Lower leg skin (tissue), 4 donors: ENCODE measurements at regions not wholly inside any gene's neighbourhood (a gene's known extent, or its start where the extent isn't known, plus 50 kb on each side); places are given as distances from the start of the nearest gene placed in this dataset.

Experiments
- DNase-seq, 2 donors: peaks; one replicate each; pipeline ENCODE4 v3.0.0-alpha.2; 2019; ENCODE audit warnings: low spot score in 2 of 2
- H3K4me3 ChIP-seq: fragments of 200-600 bp; sonication (generic); 2 replicates; pipeline ENCODE4 v1.5.1; 2017; ENCODE audit warnings: mild to moderate bottlenecking, low read depth; ENCODE audit not compliant: poor library complexity, severe bottlenecking
- CTCF ChIP-seq, 3 donors: fragments of 450-650 bp; IDR thresholded peaks; one replicate each; pipeline ENCODE4 v1.5.1; 2016; ENCODE audit warnings: antibody characterized with exemption in 3 of 3, mild to moderate bottlenecking in 3 of 3, moderate library complexity in 2 of 3
- POLR2A ChIP-seq, 2 donors: fragments of 450-650 bp; IDR thresholded peaks; one replicate each; pipeline ENCODE4 v1.6.1; 2016 to 2017; ENCODE audit warnings: antibody characterized with exemption in 2 of 2, mild to moderate bottlenecking in 1 of 2, moderate library complexity in 1 of 2
- WGBS, 2 donors: methylation state at CpG; one replicate each; pipeline ENCODE4 v1.1.5; 2018; 5-methylcytosine and 5-hydroxymethylcytosine counted together
- intact Hi-C: fragments of 100-400 bp; cut with DNase I; formaldehyde crosslinking; loops from one replicate; pipeline ENCODE4 v1.15.0; 2023; ENCODE audit warnings: low total_unique reads

- TF ChIP-seq POLR2A (IDR thresholded peaks at IDR 0.05) = no peak
- TF ChIP-seq CTCF (IDR thresholded peaks at IDR 0.05) = no peak
- no peak overlapping the region for H3K4me3 ChIP-seq
- intact Hi-C loops = loop anchor here (5.0 kb wide), 1 partner anchor 201 kb away; no protein-coding TSS in a partner anchor
- 69 to 87% methylated on average over 1 of the region's 1 CpG for WGBS, 2 donors
- no peak for DNase-seq
These were observed 139.4 kb upstream of the HCCS start for GRCh38 chrX:10971759-10972158.

- H3K4me3 ChIP-seq = no peak overlapping the region
- 60 to 63% methylated on average over 2 of the region's 2 CpGs for WGBS, 2 donors
- no peak for TF ChIP-seq CTCF (IDR thresholded peaks at IDR 0.05)
- no peak for TF ChIP-seq POLR2A (IDR thresholded peaks at IDR 0.05)
- intact Hi-C loops = loop anchor here (5.0 kb wide), 1 partner anchor 200 kb away; no protein-coding TSS in a partner anchor
- DNase-seq = no peak
These were observed 138.4 kb upstream of the HCCS start for GRCh38 chrX:10972706-10973105.

GRCh38 chrX:10974920-10975319 is 136.2 kb upstream of the HCCS start:
- DNase-seq = no peak
- H3K4me3 ChIP-seq = no peak overlapping the region
- 50 to 53% methylated on average over 1 of the region's 1 CpG for WGBS, 2 donors
- intact Hi-C loops = loop anchor here (5.0 kb wide), 1 partner anchor 197 kb away; no protein-coding TSS in a partner anchor
- TF ChIP-seq CTCF (IDR thresholded peaks at IDR 0.05) (no peak), POLR2A (IDR thresholded peaks at IDR 0.05) (no peak)

- intact Hi-C loops = no loop called here
- WGBS, 2 donors = 82 to 86% methylated on average over 1 of the region's 1 CpG
These were observed 131.2 kb upstream of the HCCS start for GRCh38 chrX:10979956-10980355.

GRCh38 chrX:10981506-10981905 is 129.6 kb upstream of the HCCS start:
- WGBS, 2 donors = 84 to 87% methylated on average over 3 of the region's 3 CpGs
- no peak for TF ChIP-seq CTCF (IDR thresholded peaks at IDR 0.05)
- TF ChIP-seq POLR2A (IDR thresholded peaks at IDR 0.05) = no peak
- H3K4me3 ChIP-seq = no peak overlapping the region
- DNase-seq = no peak
- intact Hi-C loops = no loop called here

More at GRCh38 chrX:10979956-10980355, 131.2 kb upstream of the HCCS start:
- DNase-seq = no peak
- TF ChIP-seq CTCF (IDR thresholded peaks at IDR 0.05) (no peak), POLR2A (IDR thresholded peaks at IDR 0.05) (no peak)
- H3K4me3 ChIP-seq = no peak overlapping the region

GRCh38 chrX:10983526-10983925 is 127.6 kb upstream of the HCCS start:
- TF ChIP-seq CTCF (IDR thresholded peaks at IDR 0.05) = no peak
- TF ChIP-seq POLR2A (IDR thresholded peaks at IDR 0.05) = no peak
- no peak for DNase-seq
- WGBS, 2 donors = 81% methylated on average over 4 of the region's 4 CpGs
- no peak overlapping the region for H3K4me3 ChIP-seq
- intact Hi-C loops = no loop called here
